HG02870 (cell line): ENCODE measurements at regions not wholly inside any gene's neighbourhood (a gene's known extent, or its start where the extent isn't known, plus 50 kb on each side); places are given as distances from the start of the nearest gene placed in this dataset.

ENCODE experiments used
- ATAC-seq: cut with Tn5 transposase; IDR thresholded peaks from one replicate; pipeline ENCODE4 v1.9.1; 2021; ENCODE audit warnings: mild to moderate bottlenecking, moderate library complexity; ENCODE audit not compliant: unreplicated experiment

- ATAC-seq, result no peak
These were observed 615.9 kb upstream of the GCFC2 start for GRCh38 chr2:76326636-76327035.

DNA sequence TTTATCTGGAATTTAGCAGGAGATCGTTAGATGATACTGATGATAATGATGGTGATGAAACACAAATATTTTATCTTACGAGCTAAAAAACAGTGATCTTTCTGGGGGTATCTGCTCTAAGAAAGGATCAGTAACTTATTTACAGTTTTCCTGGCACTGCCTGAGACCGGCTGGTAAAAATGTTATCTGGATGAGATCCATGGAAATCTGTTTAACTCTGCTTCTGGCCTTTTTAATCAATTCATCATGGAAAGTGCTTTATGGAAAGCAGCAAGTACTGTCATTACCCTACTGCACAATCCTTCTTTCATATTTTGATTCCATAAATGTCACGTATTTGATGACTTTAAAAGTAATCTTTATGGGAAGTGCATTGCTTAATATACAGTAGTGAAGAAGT lies 612.7 kb upstream of the GCFC2 start:
- ATAC-seq, result no peak

GRCh38 chr2:76320716-76321115 lies 610.0 kb upstream of the GCFC2 start:
- ATAC-seq, result no peak

- no peak for ATAC-seq
These were observed 608.2 kb upstream of the GCFC2 start for GRCh38 chr2:76318848-76319360.

DNA sequence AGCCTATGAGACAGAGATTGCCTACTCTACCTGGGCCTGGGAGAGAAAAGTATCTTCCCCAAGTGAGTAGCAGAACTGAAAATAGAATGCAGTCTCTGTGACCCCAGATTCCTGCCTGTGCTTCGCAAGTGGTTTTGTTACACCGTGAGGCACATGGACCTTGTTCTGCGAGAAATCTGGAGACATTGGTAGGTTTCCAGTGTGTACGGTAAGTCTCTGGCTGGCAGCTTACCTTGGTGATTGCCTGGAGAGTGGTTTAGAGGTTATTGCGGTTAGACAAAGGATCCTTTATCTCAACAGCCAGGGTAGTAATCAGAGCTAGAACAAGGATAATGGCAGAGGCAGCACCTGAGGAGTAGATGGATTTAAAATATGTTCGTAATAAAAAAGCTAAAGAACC lies 606.0 kb upstream of the GCFC2 start:
- no peak for ATAC-seq

DNA sequence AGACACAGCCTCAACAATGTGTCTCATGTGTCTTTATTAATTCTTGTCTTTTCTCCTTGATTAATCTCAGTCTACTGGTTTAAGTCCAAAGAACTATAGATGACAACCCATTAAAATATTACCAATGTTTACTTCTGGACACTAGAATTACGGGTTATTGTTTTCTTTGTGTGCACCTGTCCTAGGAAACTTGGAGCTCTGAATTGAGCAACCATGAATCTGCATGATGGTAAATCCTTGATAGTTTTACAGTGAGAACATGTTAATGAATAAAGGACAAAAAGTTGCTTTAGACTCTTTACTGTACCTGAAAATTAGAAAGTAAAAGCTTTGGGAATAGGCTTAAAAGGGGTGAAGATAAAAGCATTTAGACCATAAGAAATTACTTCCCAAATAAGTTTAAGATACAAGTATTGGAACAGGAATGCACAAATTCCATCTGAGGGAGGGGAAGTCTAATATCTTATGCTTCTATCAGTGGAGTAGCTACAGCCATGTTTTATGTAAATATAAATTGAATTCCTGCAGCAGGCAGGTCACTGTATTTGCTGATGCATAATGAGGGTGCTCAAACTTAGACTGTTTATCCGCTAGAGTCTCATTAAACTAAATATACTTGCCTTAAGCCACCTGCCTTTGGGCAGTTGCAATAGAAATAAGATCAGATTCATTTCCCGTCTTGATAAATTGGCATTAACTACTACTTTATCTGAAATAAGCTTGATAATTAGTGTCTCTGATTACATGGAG lies 603.7 kb upstream of the GCFC2 start:
- ATAC-seq, result no peak

GRCh38 chr2:76312236-76312635 lies 601.5 kb upstream of the GCFC2 start:
- ATAC-seq, result no peak

DNA sequence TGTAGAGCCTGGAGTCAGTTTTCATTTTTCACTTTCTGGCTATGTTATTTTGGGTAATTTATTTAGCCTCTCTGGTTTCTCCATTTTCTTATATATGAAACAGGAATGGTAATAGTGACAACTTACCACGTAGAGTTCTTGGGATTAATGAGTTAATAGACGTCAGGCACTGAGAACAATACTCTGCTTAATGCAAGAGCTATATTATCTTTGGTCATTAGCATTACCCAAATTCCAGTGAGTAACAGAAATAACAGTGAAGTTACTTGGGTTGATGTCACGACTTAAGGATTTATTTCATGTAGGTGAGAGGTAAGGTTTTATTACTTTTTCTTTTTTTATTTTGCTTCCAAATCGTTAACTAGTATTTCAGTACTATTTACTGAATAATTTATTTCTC lies 601.0 kb upstream of the GCFC2 start:
- ATAC-seq, result no peak

DNA sequence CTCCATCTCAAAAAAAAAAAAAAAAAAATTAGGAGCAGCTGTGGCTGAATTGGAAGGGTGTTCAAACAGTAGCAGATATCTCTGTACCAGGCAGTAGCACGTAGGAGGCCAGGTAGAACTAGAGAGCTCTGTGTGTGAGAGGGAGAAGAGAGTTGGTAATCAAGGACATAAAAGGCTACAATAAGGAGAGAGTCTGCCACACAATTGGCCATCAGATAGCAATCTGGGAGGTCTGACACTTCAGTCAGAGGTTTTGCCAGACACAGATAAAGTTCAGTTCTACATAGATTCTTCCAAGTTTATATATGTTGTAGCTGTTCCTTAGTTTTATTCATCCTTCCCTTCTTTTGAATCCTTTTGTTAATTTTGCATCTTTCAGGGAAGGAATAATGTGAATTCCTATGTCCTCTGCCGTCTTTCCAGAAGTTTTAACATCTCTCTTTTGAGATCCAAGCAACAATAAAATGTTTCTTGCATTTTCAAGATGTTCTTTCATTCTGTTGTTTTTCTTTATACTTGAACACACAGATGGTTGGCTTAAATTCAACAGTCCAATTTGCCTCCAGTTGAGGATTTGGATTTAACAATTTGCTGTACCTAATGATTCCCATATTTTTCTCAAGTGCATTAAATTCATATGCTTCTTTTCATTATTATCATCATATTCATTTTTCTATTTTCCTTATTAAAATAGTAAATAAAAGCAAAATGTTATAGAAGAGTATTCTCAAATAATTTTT lies 600.3 kb upstream of the GCFC2 start:
- no peak for ATAC-seq

GRCh38 chr2:76307495-76307894 lies 596.8 kb upstream of the GCFC2 start:
- ATAC-seq, result no peak

DNA sequence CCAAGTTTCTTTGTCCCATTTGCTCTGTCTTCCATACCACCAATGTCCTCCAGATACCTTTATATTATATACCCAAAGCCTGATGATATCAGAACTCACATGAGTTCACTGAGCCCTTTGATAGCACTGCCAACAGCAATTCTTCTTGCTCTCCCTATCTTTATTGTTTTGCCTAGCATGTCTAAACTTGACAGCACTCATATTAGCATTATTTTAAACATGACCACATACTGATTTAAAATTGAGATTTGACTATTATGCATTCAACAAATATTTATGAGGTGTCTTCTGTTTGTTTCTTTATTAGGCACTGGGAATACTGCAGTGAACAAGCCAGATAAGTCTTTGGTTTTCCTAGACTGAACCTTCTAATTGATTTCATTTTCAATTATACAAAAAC lies 587.3 kb upstream of the GCFC2 start:
- no peak for ATAC-seq

DNA sequence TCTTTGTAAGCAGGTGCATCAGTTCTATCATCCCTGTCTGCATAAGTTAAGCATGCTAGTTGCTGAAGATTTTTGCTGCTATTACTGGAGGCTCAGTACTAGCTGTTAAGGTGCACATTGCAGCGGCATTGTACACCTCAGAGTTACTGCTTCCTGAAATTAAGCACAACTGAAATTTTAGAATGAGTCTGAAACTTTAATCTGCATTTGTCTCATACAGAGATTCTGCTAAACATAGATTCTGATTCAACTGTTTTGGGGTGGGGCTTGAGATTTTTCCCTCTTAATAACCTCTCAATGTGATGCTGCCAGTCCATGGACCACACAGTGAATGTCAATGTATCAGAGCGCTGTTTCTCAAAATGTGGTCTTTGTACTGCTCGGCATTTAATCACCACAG lies 585.7 kb upstream of the GCFC2 start:
- ATAC-seq, result no peak

DNA sequence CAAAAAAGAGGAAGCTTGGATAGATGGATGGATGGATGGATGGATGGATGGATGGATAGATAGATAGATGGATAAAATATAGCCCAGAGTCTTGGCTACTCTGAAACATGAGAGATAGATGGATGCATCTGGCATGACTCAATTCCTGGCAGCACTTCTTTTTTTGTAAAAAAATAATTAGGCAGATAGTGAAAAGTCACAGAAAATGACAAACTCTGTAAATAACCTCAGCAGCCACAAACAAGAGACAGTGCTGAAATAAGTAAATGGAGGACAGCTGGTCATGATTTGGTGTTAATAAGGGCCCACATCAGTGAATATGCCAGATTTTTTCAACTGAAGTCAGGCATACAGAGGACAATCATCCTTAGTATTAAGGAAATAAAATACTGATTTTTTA lies 585.0 kb upstream of the GCFC2 start:
- ATAC-seq, result no peak

GRCh38 chr2:76288598-76288997 lies 577.9 kb upstream of the GCFC2 start:
- no peak for ATAC-seq

GRCh38 chr2:76288146-76288545 lies 577.4 kb upstream of the GCFC2 start:
- ATAC-seq, result no peak

DNA sequence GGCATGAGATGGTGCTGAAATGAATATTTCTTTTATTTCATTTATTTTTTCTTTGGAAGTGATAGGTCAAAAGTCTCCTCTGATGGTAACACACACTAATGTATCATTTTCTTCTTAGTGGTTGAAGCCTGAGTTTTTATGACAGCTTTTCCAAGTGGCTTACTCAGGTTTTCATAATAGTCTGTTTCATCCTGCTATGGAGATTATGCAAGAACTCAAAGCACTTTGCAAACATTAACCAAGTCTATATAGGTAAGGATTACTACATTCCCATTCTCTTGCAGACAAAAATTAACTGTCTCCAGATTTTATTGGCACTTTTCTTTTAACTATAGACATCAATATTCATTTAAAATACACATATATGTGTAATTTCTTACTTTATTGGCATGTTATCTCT lies 572.6 kb upstream of the GCFC2 start:
- ATAC-seq, result no peak

- no peak for ATAC-seq
These were observed 570.6 kb upstream of the GCFC2 start for GRCh38 chr2:76281156-76281841.

- no peak for ATAC-seq
These were observed 570.0 kb upstream of the GCFC2 start for GRCh38 chr2:76280686-76281085.

GRCh38 chr2:76279142-76279541 lies 568.4 kb upstream of the GCFC2 start:
- no peak for ATAC-seq

DNA sequence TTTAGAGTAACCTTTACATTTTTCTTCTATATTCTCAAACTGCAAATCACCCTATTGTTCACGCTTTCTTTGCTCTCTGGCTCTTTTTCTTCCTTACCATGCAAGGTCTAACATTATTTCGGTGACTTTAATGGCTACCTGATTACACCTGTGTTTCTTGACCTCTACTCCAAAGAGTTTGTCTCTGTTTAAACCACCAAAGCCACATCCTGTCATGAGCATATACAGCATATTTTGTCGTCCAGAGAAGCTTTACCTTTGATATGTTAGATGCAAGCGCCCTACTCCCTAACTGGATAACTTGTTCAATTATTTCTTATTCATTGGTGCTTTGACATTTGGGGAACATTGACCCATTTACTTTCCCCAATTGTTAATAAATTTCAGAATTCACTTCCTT lies 565.1 kb upstream of the GCFC2 start:
- ATAC-seq, result no peak

GRCh38 chr2:76274676-76275075 lies 564.0 kb upstream of the GCFC2 start:
- ATAC-seq, result no peak

- ATAC-seq, result no peak
These were observed 563.4 kb upstream of the GCFC2 start for GRCh38 chr2:76274160-76274559.
